Panc1 (cell line): ENCODE measurements at regions not wholly inside any gene's neighbourhood (a gene's known extent, or its start where the extent isn't known, plus 50 kb on each side); places are given as distances from the start of the nearest gene placed in this dataset.
A peak's percentile ranks its signal among the peaks of the same experiment; 100 is the strongest.
"Not testable (repeated sequence)": the region's sequence is repeated elsewhere in the genome, so short reads cannot be mapped to it uniquely, and the experiment has no call there.

Experiments used
- ATAC-seq: fragments of 200-7000 bp; cut with Tn5 transposase; 2 replicates; pipeline ENCODE4 v1.9.1; 2020; ENCODE audit warnings: mild to moderate bottlenecking, moderate library complexity
- BruUV-seq: library from RNA; stranded (reverse); fragments of 400-500 nt; replicated peaks from 2 replicates; lab custom pipeline; 2021; lab: Mats Ljungman, UMichigan
- CTCF ChIA-PET: fragments of 300-600 bp; sonication (Branson Sonifier 250); formaldehyde crosslinking; loops from one replicate; lab custom pipeline; 2022; ENCODE audit warnings: antibody characterized with exemption; lab: Charles Lee
- POLR2A ChIA-PET: fragments of 300-600 bp; sonication (Branson Sonifier 250); formaldehyde crosslinking; loops from one replicate; lab custom pipeline; 2022; ENCODE audit warnings: antibody characterized with exemption; lab: Charles Lee
- DNase-seq: peaks from one replicate; pipeline ENCODE4 v3.0.0-alpha.2; 2010; ENCODE audit warnings: low read depth, low spot score
- H3K27ac ChIP-seq: 2 replicates; pipeline ENCODE4 v1.5.1; 2011; ENCODE audit warnings: mild to moderate bottlenecking, low read length, inconsistent platforms
- H3K27me3 ChIP-seq: fragments of 200-500 bp; sonication (Bioruptor generic); 2 replicates; pipeline ENCODE4 v1.6.0; 2014; ENCODE audit warnings: low read length, inconsistent platforms; ENCODE audit not compliant: control insufficient read depth, insufficient read depth
- H3K36me3 ChIP-seq: fragments of 200-500 bp; sonication (Bioruptor generic); 2 replicates; pipeline ENCODE4 v1.5.1; 2014; ENCODE audit warnings: inconsistent platforms, mild to moderate bottlenecking, low read length, moderate library complexity; ENCODE audit not compliant: control insufficient read depth, insufficient read depth
- H3K4me1 ChIP-seq: 2 replicates; pipeline ENCODE4 v1.5.1; 2011; ENCODE audit warnings: inconsistent platforms, mild to moderate bottlenecking, low read length, moderate library complexity; ENCODE audit not compliant: control insufficient read depth, insufficient read depth
- H3K4me3 ChIP-seq, 2 experiments: 2 replicates each; pipeline ENCODE4 v1.5.1; 2011 to 2012; ENCODE audit warnings: low read depth in 2 of 2, low read length in 2 of 2, mild to moderate bottlenecking in 2 of 2, inconsistent platforms in 1 of 2, moderate library complexity in 1 of 2
- H3K9me3 ChIP-seq: fragments of 200-500 bp; sonication (Bioruptor generic); 2 replicates; pipeline ENCODE4 v1.5.1; 2014; ENCODE audit warnings: low read depth, mild to moderate bottlenecking, inconsistent platforms, low read length, moderate library complexity; ENCODE audit not compliant: control insufficient read depth, insufficient read depth
- POLR2AphosphoS5 ChIP-seq: IDR thresholded peaks from 2 replicates; pipeline ENCODE4 v1.6.1; 2012; ENCODE audit warnings: mild to moderate bottlenecking, low read depth, low read length, moderate library complexity
- SIN3A ChIP-seq: IDR thresholded peaks from 2 replicates; pipeline ENCODE4 v1.6.1; 2012; ENCODE audit warnings: low read depth, mild to moderate bottlenecking, low read length, moderate library complexity, borderline replicate concordance; ENCODE audit not compliant: insufficient read depth
- TCF7L2 ChIP-seq: IDR thresholded peaks from 2 replicates; pipeline ENCODE4 v1.6.1; 2011; ENCODE audit warnings: mild to moderate bottlenecking, low read depth, low read length, inconsistent platforms
- in situ Hi-C: cut with HindIII; loops from 2 replicates; pipeline ENCODE4 v1.10.0; 2016; ENCODE audit warnings: low sequenced_read_pairs, low pct_unique_long_range_greater_than_20kb
- intact Hi-C: fragments of 100-400 bp; cut with micrococcal nuclease; formaldehyde crosslinking; loops from one replicate; pipeline ENCODE4 v1.10.0; 2022; ENCODE audit not compliant: unreplicated experiment
- TF ChIP-seq, protein P1 (sequence below): fragments of 450-650 bp; IDR thresholded peaks from 2 replicates; pipeline ENCODE4 v1.5.1; 2017; ENCODE audit warnings: mild to moderate bottlenecking
- TF ChIP-seq, protein P2 (sequence below), 2 experiments: IDR thresholded peaks; 2 replicates each; pipeline ENCODE4 v1.6.1; 2011 to 2012; ENCODE audit warnings: low read depth in 2 of 2, control low read depth in 1 of 2, low read length in 1 of 2, mild to moderate bottlenecking in 1 of 2, moderate library complexity in 1 of 2; ENCODE audit not compliant: insufficient read depth in 1 of 2

DNA sequence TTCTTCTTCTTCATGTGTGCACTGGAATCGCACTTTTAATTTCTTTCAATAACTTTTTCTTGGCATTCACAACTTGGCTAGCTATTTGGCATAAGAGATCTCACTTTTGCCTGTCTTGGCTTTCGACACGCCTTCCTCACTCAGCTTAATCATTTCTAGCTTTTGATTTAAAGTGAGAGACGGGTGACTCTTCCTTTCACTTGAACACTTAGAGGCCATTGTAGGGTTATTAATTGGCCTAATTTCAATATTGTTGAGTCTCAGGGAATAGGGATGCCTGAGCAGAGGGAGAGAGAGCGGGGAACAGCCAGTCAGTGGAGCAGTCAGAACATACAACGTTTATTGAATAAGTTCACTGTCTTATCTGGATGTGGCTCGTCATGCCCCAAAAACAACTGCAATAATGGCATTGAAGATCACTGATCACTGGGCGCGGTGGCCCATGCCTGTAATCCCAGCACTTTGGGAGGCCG, 200.3 kb downstream of the SEC14L1 start:
- in situ Hi-C loops, result no loop called here
- intact Hi-C loops, result no loop called here
- TF ChIP-seq POLR2AphosphoS5, result no peak
- no peak for TF ChIP-seq SIN3A
- no peak for TF ChIP-seq TCF7L2
- TF ChIP-seq, protein P1, sequence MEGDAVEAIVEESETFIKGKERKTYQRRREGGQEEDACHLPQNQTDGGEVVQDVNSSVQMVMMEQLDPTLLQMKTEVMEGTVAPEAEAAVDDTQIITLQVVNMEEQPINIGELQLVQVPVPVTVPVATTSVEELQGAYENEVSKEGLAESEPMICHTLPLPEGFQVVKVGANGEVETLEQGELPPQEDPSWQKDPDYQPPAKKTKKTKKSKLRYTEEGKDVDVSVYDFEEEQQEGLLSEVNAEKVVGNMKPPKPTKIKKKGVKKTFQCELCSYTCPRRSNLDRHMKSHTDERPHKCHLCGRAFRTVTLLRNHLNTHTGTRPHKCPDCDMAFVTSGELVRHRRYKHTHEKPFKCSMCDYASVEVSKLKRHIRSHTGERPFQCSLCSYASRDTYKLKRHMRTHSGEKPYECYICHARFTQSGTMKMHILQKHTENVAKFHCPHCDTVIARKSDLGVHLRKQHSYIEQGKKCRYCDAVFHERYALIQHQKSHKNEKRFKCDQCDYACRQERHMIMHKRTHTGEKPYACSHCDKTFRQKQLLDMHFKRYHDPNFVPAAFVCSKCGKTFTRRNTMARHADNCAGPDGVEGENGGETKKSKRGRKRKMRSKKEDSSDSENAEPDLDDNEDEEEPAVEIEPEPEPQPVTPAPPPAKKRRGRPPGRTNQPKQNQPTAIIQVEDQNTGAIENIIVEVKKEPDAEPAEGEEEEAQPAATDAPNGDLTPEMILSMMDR, result no peak
- TF ChIP-seq, protein P2, sequence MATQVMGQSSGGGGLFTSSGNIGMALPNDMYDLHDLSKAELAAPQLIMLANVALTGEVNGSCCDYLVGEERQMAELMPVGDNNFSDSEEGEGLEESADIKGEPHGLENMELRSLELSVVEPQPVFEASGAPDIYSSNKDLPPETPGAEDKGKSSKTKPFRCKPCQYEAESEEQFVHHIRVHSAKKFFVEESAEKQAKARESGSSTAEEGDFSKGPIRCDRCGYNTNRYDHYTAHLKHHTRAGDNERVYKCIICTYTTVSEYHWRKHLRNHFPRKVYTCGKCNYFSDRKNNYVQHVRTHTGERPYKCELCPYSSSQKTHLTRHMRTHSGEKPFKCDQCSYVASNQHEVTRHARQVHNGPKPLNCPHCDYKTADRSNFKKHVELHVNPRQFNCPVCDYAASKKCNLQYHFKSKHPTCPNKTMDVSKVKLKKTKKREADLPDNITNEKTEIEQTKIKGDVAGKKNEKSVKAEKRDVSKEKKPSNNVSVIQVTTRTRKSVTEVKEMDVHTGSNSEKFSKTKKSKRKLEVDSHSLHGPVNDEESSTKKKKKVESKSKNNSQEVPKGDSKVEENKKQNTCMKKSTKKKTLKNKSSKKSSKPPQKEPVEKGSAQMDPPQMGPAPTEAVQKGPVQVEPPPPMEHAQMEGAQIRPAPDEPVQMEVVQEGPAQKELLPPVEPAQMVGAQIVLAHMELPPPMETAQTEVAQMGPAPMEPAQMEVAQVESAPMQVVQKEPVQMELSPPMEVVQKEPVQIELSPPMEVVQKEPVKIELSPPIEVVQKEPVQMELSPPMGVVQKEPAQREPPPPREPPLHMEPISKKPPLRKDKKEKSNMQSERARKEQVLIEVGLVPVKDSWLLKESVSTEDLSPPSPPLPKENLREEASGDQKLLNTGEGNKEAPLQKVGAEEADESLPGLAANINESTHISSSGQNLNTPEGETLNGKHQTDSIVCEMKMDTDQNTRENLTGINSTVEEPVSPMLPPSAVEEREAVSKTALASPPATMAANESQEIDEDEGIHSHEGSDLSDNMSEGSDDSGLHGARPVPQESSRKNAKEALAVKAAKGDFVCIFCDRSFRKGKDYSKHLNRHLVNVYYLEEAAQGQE (IDR thresholded peaks at IDR 0.05; ENCODE audit: insufficient read depth in 1 of 2, low read depth in 2 of 2, low read length in 1 of 2), result no peak
- ChIA-PET CTCF (interaction anchor here (0.7 kb wide), 1 partner anchor 131 kb away, joined by 4 read pairs; no protein-coding TSS in a partner anchor), POLR2A (no interaction called here)
- no peak for ATAC-seq
- Histone ChIP-seq H3K36me3 (no peaks in the 10 kb centered on the region), H3K4me3 (no peak overlapping the region), H3K27me3 (no peaks in the 10 kb centered on the region), H3K4me1 (peaks cover 4% of the 10 kb centered on the region), H3K9me3 (peaks cover 17% of the 10 kb centered on the region; the same call in 1 of the 2 replicates), H3K27ac (no peak overlapping the region)
- BruUV-seq, result no TSS peak
- DNase-seq, result no peak

DNA sequence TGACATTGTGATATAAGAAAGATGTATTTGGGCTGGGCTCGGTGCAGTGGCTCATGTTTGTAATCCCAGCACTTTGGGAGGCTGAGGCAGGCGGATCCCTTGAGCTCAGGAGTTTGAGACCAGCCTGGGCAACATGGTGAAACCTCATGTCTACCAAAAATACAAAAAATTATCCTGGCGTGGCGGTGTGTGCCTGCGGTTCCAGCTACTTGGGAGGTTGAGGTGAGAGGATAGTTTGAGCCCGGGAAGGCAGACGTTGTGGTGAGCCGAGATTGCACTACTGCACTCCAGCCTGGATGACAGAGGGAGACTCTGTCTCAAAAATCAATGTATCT, 201.9 kb downstream of the SEC14L1 start:
- ATAC-seq, H3K9me3 ChIP-seq, H3K36me3 ChIP-seq, intact Hi-C loops, H3K4me1 ChIP-seq, H3K4me3 ChIP-seq, DNase-seq, POLR2A ChIA-PET, CTCF ChIA-PET, BruUV-seq, in situ Hi-C loops, H3K27me3 ChIP-seq, H3K27ac ChIP-seq: not testable (repeated sequence)

DNA sequence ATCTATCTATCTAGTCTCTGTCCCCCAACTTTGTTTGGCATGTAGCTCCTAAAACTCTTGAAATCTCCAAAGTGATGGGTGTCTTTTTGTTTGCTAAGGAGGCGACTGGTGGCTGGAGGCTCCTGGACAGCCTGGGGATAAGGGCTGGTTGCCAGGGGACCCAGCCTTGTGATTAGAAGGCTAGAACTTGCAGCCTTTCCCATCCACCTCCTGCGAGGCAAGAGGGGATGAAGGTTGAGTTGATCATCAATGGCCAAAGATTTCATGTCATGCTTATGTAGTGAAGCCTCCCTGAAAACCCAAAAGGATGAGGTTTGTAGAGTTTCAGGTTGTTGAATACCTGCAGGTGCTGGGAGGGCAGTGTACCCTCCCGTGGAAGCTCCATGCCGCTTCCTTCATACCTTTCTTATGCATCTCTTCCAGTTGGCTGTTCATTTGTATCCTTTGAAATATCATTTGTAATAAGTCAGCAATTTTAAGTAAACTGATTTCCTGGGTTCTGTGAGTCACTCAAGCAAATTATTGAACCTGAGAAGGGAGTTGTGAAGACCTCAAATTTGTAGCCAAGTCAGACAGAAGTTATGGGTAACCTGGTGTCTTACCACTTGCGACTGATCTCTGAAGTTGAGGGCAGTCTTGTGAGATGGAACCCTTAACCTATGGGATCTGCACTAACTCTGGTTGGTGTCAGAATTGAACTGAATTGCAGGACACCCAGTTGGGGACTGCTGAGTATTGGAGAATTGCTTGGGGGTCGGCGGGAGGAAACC, 202.4 kb downstream of the SEC14L1 start:
- no peak for DNase-seq
- Histone ChIP-seq H3K4me1 (peaks cover 11% of the 10 kb centered on the region), H3K36me3 (no peaks in the 10 kb centered on the region), H3K4me3 (no peak overlapping the region), H3K27me3 (no peaks in the 10 kb centered on the region), H3K27ac (no peak overlapping the region), H3K9me3 (peaks cover 7% of the 10 kb centered on the region; the same call in 1 of the 2 replicates)
- intact Hi-C loops (no loop called here), in situ Hi-C loops (no loop called here)
- BruUV-seq, result no TSS peak
- CTCF ChIA-PET, result no interaction called here
- ATAC-seq, result 0 out of 2 replicates have a peak, but pooled peaks have one; percentile 28
- TF ChIP-seq, protein P2 (IDR thresholded peaks at IDR 0.05; ENCODE audit: insufficient read depth in 1 of 2, low read depth in 2 of 2, low read length in 1 of 2), result no peak
- no peak for TF ChIP-seq SIN3A
- TF ChIP-seq, protein P1, result no peak
- no peak for TF ChIP-seq TCF7L2
- TF ChIP-seq POLR2AphosphoS5, result no peak
- POLR2A ChIA-PET, result no interaction called here
